ENCODE measurements at regions not wholly inside any gene's neighbourhood (a gene's known extent, or its start where the extent isn't known, plus 50 kb on each side); places are given as distances from the start of the nearest gene placed in this dataset.

- Histone ChIP-seq H3K4me3 (no peak overlapping the region), H3K9me3 (no peaks in the 10 kb centered on the region), H3K27me3 (no peaks in the 10 kb centered on the region), H3K36me3 (no peaks in the 10 kb centered on the region), H3K27ac (no peak overlapping the region), H3K4me1 (no peaks in the 10 kb centered on the region)
- TF ChIP-seq CTCF (IDR thresholded peaks at IDR 0.05) = no peak
- DNase-seq (ENCODE audit: low spot score in 2 of 2) = no peak
- intact Hi-C loops (cut with DNase I) = no loop called here
These were observed 127.6 kb upstream of the GPC6 start for GRCh38 chr13:93098972-93099371.

GRCh38 chr13:93101226-93101734, 125.3 kb upstream of the GPC6 start:
- no peaks in the 10 kb centered on the region for H3K9me3 ChIP-seq
- H3K4me1 ChIP-seq = no peaks in the 10 kb centered on the region
- intact Hi-C loops (cut with DNase I) = no loop called here
- no peak overlapping the region for H3K4me3 ChIP-seq
- no peak overlapping the region for H3K27ac ChIP-seq
- TF ChIP-seq CTCF (IDR thresholded peaks at IDR 0.05) = no peak
- no peak for DNase-seq (ENCODE audit: low spot score in 2 of 2)
- no peaks in the 10 kb centered on the region for H3K36me3 ChIP-seq
- H3K27me3 ChIP-seq = no peaks in the 10 kb centered on the region

GRCh38 chr13:93104270-93104669, 122.3 kb upstream of the GPC6 start:
- H3K4me3 ChIP-seq = no peak overlapping the region
- DNase-seq (ENCODE audit: low spot score in 2 of 2) = no peak
- TF ChIP-seq CTCF (IDR thresholded peaks at IDR 0.05) = no peak
- no peaks in the 10 kb centered on the region for H3K9me3 ChIP-seq
- no peak overlapping the region for H3K27ac ChIP-seq
- no peaks in the 10 kb centered on the region for H3K27me3 ChIP-seq
- intact Hi-C loops (cut with DNase I) = no loop called here
- no peaks in the 10 kb centered on the region for H3K36me3 ChIP-seq
- no peaks in the 10 kb centered on the region for H3K4me1 ChIP-seq

- no peaks in the 10 kb centered on the region for H3K9me3 ChIP-seq
- H3K36me3 ChIP-seq = no peaks in the 10 kb centered on the region
- no peak overlapping the region for H3K4me3 ChIP-seq
- H3K27me3 ChIP-seq = no peaks in the 10 kb centered on the region
- H3K4me1 ChIP-seq = no peaks in the 10 kb centered on the region
- no peak for TF ChIP-seq CTCF (IDR thresholded peaks at IDR 0.05)
- H3K27ac ChIP-seq = no peak overlapping the region
- no peak for DNase-seq (ENCODE audit: low spot score in 2 of 2)
- intact Hi-C loops (cut with DNase I) = no loop called here
These were observed 118.5 kb upstream of the GPC6 start for GRCh38 chr13:93108111-93108601.

GRCh38 chr13:93116809-93117208, 109.8 kb upstream of the GPC6 start:
- H3K27me3 ChIP-seq = no peaks in the 10 kb centered on the region
- H3K9me3 ChIP-seq = no peaks in the 10 kb centered on the region
- no peak for TF ChIP-seq CTCF (IDR thresholded peaks at IDR 0.05)
- no peaks in the 10 kb centered on the region for H3K36me3 ChIP-seq
- no peak for DNase-seq (ENCODE audit: low spot score in 2 of 2)
- H3K4me3 ChIP-seq = no peak overlapping the region
- intact Hi-C loops (cut with DNase I) = no loop called here
- no peak overlapping the region for H3K27ac ChIP-seq
- H3K4me1 ChIP-seq = no peaks in the 10 kb centered on the region

- Histone ChIP-seq H3K36me3 (no peaks in the 10 kb centered on the region), H3K27ac (no peak overlapping the region), H3K4me3 (no peak overlapping the region), H3K27me3 (no peaks in the 10 kb centered on the region), H3K4me1 (no peaks in the 10 kb centered on the region), H3K9me3 (no peaks in the 10 kb centered on the region)
- no peak for TF ChIP-seq CTCF (IDR thresholded peaks at IDR 0.05)
- intact Hi-C loops (cut with DNase I) = no loop called here
- no peak for DNase-seq (ENCODE audit: low spot score in 2 of 2)
These were observed 108.5 kb upstream of the GPC6 start for GRCh38 chr13:93118081-93118615.

Data from ascending aorta (tissue), 2 donors.